COLO829 (cell line): ENCODE measurements at regions not wholly inside any gene's neighbourhood (a gene's known extent, or its start where the extent isn't known, plus 50 kb on each side); places are given as distances from the start of the nearest gene placed in this dataset.

Experiments used
- DNase-seq: peaks from one replicate; pipeline ENCODE4 v3.0.0; 2012; ENCODE audit warnings: low spot score

GRCh38 chr2:192373221-192373620 is 178.5 kb upstream of the TMEFF2 start:
- DNase-seq = no peak

GRCh38 chr2:192369969-192370368 is 175.2 kb upstream of the TMEFF2 start:
- DNase-seq = no peak

GRCh38 chr2:192357217-192357616 is 162.5 kb upstream of the TMEFF2 start:
- DNase-seq = no peak

GRCh38 chr2:192354512-192355244 is 159.9 kb upstream of the TMEFF2 start:
- no peak for DNase-seq

DNA sequence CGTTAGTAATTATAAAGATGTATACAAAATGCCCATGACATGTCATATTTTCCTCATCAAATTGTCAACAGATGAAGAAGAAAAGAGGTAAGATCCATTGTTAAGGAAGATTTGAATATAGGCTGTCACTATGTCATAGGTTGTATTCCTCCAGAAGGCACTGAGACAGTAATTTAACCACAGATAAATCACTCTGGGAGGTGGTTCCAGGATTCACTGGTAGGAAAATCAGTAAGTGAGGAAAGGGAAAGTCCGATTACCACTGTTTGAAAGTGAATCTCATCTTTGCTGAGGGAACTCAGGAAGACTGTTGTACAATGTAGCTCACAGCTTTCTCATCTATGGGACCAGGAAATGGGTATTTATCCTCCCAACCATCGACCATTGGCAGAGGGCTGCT is 152.8 kb upstream of the TMEFF2 start:
- no peak for DNase-seq

- no peak for DNase-seq
Observed at GRCh38 chr2:192345287-192345686, 150.6 kb upstream of the TMEFF2 start.

GRCh38 chr2:192333642-192334041 is 138.9 kb upstream of the TMEFF2 start:
- no peak for DNase-seq

DNA sequence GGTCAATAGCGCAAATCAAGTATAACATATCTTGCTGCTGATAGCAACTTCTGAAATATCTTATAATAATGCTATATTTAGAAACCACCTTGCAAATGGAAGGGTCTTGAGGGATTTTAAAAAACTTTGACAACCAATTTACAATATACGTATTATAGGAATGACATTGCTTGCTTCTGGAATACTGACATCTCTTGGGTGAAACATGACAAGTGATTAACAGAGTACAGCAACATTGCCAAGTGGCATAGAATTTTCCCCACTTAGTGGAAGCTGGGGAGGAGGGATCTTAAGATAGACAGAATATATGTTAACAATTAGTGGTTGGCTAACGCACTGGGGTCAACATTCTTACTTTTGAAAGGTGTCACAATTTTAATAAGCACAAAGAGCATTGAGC is 133.6 kb upstream of the TMEFF2 start:
- no peak for DNase-seq

DNA sequence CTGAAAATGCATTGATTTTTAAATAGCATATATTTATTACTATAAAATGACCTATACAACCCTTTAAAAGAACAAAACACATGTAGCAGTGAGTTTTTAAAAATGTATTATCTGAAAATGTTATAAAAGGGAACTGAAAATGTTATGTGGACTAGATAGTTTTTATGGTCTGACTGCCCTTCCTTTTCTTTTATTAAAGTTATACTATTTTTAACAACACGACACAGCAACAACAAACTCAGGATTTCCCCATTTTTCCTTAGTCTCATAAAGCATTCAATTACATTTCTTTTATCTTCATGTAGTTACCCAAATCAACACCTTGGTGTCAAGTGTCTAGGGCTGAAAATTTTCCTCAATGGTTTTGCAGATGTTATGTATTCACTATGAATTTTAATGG is 132.8 kb upstream of the TMEFF2 start:
- no peak for DNase-seq

DNA sequence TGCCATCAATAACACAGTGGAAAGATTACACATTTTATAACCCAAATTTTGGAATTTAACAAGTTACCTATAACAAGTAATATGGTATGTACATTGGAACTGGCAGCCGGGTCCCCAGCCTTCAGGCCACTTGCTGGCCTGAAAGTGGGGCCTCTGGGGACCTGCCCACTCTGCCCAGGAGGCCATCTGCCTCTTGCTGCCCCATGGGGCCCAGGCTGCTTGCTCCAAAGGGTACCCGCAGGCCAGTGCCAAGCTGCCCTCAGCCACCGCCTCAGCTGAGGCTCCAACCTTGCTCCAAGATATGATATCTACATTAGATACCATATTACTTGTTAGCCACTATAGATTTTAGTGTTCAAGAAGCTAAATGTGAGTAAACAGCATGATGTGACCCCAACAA is 120.8 kb upstream of the TMEFF2 start:
- no peak for DNase-seq

DNA sequence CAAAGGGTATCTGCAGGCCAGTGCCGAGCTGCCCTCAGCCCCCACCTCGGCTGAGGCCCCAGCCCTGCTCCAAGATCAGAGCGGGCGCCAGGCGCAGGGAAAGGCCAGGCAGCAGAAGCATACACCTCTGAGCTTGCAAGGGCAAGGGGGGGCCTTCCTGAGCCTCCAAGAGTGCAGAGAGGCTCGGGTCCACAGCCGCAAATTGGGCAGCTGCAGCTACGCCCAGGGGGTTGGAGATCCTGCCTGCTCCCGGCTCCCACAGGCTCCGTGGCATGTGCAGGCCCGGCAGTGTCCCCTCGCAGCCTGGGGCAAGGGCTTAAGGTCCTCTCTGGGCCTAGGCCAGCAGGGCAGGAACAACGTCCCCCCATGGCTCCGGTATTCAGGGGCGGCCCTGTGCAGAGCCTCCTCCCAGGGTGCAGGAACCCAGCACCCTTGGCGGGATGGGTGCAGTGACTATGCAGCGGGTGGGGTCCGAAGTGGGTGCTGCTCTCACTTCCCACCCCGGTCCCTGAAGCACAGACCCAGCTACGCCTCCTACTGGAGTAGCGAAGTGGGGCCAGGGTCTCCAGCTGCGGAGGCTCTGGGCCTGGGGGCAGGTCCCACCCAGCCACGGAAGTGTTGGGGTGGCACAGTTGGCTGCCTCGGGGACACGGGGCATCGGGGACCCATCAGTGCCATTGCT is 120.2 kb upstream of the TMEFF2 start:
- no peak for DNase-seq

GRCh38 chr2:192313773-192314172 is 119.0 kb upstream of the TMEFF2 start:
- no peak for DNase-seq

DNA sequence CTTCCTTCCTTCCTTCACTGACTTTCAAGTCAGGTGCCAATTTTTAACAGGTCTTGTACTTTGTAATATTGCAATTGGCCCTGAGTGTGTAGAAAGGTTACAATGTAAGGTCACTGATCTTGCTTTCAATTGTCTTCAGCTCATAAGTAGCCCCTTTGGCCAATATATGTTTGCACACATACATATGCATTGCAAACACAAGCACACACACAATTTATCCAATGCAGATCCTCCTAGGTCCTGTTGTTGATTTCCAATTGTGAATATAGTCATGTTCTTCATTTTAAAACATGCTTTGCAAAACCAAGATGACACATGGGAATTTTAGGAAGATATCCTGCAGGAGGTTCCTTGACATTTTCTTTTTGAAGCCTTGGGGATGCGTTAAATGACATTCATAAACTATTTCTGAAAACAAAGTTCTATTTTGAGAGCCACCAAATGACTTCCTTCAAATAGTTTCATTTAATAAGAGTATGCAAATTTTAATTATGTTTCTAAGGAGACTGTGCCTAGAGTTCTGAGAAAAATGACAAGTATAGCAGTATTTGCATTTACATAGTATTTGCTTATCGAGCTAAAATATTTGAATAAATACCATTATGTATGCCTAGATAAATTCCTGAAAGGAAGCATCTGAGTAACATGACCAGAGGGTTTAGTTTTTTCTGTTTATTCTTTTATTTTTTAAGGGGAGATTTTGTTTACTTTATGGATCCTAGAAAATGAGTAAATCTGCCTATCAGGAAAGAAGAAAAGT is 117.1 kb upstream of the TMEFF2 start:
- DNase-seq = no peak

GRCh38 chr2:192307530-192307929 is 112.8 kb upstream of the TMEFF2 start:
- DNase-seq = no peak

DNA sequence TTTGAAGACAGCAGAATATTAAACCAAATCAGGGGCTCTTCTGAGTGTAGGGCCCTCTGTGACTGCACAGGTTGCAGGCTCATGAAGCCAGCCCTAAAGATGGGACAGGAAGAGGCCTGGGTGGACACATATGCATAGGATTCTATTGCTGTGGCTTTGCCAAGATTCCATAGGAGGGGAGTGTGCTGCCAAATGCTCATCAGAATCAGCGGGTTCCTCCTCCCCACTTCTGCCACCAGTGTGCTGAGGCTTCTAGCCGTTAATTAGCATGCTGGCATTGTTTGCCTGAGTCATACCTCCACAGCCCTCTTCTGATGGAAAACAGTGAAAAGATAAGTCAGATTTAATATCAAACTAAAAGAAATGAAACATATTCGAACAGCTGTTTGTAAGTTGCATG is 103.9 kb upstream of the TMEFF2 start:
- DNase-seq = no peak

- no peak for DNase-seq
Observed at GRCh38 chr2:192292478-192292877, 97.7 kb upstream of the TMEFF2 start.

GRCh38 chr2:192288295-192288694 is 93.6 kb upstream of the TMEFF2 start:
- no peak for DNase-seq

DNA sequence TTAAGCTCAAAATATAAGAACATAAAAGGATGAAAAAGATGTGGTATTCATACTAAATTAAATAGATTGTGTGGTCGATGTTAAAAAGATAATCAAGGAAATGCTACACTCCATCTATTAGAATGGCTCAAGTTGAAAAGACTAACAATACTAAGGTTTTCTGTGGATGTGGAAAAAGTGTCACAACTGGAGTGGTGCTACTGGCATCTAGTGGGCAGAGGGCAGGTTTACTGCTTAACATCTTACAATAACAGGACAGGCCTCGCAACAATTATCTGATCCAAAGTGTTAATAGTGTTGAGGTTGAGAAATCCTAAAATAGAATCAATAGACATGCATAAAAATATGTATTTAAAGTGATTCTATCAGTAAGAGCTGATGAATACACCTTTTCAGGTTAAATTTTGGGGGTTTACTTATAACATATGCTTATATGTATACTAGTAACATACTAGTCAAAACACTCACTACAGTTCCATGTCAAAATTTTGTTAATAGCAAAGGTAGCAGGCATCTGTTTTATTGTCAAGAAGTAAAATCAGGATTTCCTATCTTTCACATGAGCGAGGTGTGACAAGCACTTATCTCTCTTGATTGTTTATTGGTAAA is 91.5 kb upstream of the TMEFF2 start:
- DNase-seq = peak; percentile 3

DNA sequence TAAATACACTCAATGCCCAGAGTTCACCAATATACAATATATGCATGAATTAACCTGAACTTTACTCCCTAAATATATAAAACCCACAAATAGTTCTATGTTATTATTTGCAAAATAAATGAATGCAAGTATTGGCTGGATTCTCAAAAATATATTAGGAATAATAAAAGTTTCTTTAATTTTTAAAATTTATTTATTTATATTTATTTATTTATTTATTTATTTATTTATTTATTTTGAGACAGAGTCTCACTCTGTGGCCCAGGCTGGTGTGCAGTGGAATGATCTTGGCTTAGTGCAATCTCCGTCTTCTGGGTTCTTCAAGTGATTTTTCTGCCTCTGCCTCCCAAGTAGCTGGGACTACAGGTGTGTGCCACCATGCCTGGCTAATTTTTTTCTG is 88.7 kb upstream of the TMEFF2 start:
- no peak for DNase-seq

GRCh38 chr2:192278701-192279100 is 84.0 kb upstream of the TMEFF2 start:
- DNase-seq = no peak

GRCh38 chr2:192277494-192278109 is 82.9 kb upstream of the TMEFF2 start:
- no peak for DNase-seq

- DNase-seq = no peak
Observed at GRCh38 chr2:192275632-192276031, 80.9 kb upstream of the TMEFF2 start.
